C4-2B (cell line): ENCODE measurements at regions not wholly inside any gene's neighbourhood (a gene's known extent, or its start where the extent isn't known, plus 50 kb on each side); places are given as distances from the start of the nearest gene placed in this dataset.

Experiments
- H3K27ac ChIP-seq: fragments of 450-650 bp; 2 replicates; pipeline ENCODE4 v1.5.1; 2017
- CTCF ChIP-seq: fragments of 450-650 bp; conservative IDR thresholded peaks from 2 replicates; pipeline ENCODE4 v1.5.1; 2017; ENCODE audit warnings: mild to moderate bottlenecking
- ZFX ChIP-seq: fragments of 450-650 bp; IDR thresholded peaks from 2 replicates; pipeline ENCODE4 v1.6.1; 2017

- TF ChIP-seq ZFX, result no peak
- no peak for TF ChIP-seq CTCF
- H3K27ac ChIP-seq, result no peak overlapping the region
These were observed 267.1 kb upstream of the JAG1 start for GRCh38 chr20:10940941-10941340.

- no peak for TF ChIP-seq ZFX
- no peak for TF ChIP-seq CTCF
- no peak overlapping the region for H3K27ac ChIP-seq
These were observed 270.0 kb upstream of the JAG1 start for GRCh38 chr20:10943686-10944265.

GRCh38 chr20:10946124-10946880 is 272.5 kb upstream of the JAG1 start:
- TF ChIP-seq CTCF (no peak), ZFX (no peak)

GRCh38 chr20:10947726-10948125 is 273.9 kb upstream of the JAG1 start:
- no peak overlapping the region for H3K27ac ChIP-seq
- TF ChIP-seq CTCF (no peak), ZFX (no peak)

More at GRCh38 chr20:10946124-10946880, 272.5 kb upstream of the JAG1 start:
- H3K27ac ChIP-seq, result no peak overlapping the region

GRCh38 chr20:10949930-10950783 is 276.4 kb upstream of the JAG1 start:
- TF ChIP-seq CTCF, result no peak
- TF ChIP-seq ZFX, result no peak
- H3K27ac ChIP-seq, result no peak overlapping the region

GRCh38 chr20:10951216-10951615 is 277.4 kb upstream of the JAG1 start:
- no peak overlapping the region for H3K27ac ChIP-seq
- TF ChIP-seq ZFX, result no peak
- no peak for TF ChIP-seq CTCF

- TF ChIP-seq CTCF, result no peak
- no peak for TF ChIP-seq ZFX
These were observed 278.1 kb upstream of the JAG1 start for GRCh38 chr20:10951904-10952303.

More at GRCh38 chr20:10951904-10952303, 278.1 kb upstream of the JAG1 start:
- no peak overlapping the region for H3K27ac ChIP-seq
